Astrocyte of the cerebellum (primary cell): ENCODE measurements at regions not wholly inside any gene's neighbourhood (a gene's known extent, or its start where the extent isn't known, plus 50 kb on each side); places are given as distances from the start of the nearest gene placed in this dataset.

Experiments
- DNase-seq: peaks from one replicate; pipeline ENCODE4 v3.0.0-alpha.2; 2011; ENCODE audit warnings: low read depth
- H3K4me3 ChIP-seq: 2 replicates; pipeline ENCODE4 v1.5.1; 2011; ENCODE audit warnings: mild to moderate bottlenecking, low read depth, low read length, moderate library complexity
- CTCF ChIP-seq: IDR thresholded peaks from 2 replicates; pipeline ENCODE4 v1.5.1; 2012; ENCODE audit warnings: low read length, low read depth, moderate library complexity, mild to moderate bottlenecking; ENCODE audit errors: missing control alignments
- in situ Hi-C: cut with HindIII; loops from 2 replicates; pipeline ENCODE4 v1.10.0; 2017; ENCODE audit warnings: low sequenced_read_pairs

GRCh38 chr7:89798599-89798996, 355.7 kb upstream of the STEAP1 start:
- H3K4me3 ChIP-seq: no peak overlapping the region
- in situ Hi-C loops: no loop called here
- no peak for TF ChIP-seq CTCF
- no peak for DNase-seq

- H3K4me3 ChIP-seq: no peak overlapping the region
- no peak for TF ChIP-seq CTCF
- no peak for DNase-seq
- in situ Hi-C loops: no loop called here
Observed at GRCh38 chr7:89800761-89801160, 353.5 kb upstream of the STEAP1 start.

- DNase-seq: no peak
- H3K4me3 ChIP-seq: no peak overlapping the region
- in situ Hi-C loops: no loop called here
- no peak for TF ChIP-seq CTCF
Observed at GRCh38 chr7:89809291-89809690, 345.0 kb upstream of the STEAP1 start.

- TF ChIP-seq CTCF: no peak
- no peak for DNase-seq
- H3K4me3 ChIP-seq: no peak overlapping the region
- in situ Hi-C loops: no loop called here
Observed at GRCh38 chr7:89813081-89813480, 341.2 kb upstream of the STEAP1 start.

- no peak for TF ChIP-seq CTCF
- no peak for DNase-seq
- H3K4me3 ChIP-seq: no peak overlapping the region
- in situ Hi-C loops: loop anchor here (5.0 kb wide), 1 partner anchor 41 kb away; no protein-coding TSS in a partner anchor
Observed at GRCh38 chr7:89826121-89826520, 328.1 kb upstream of the STEAP1 start.

- no peak for DNase-seq
- in situ Hi-C loops: loop anchor here (5.0 kb wide), 1 partner anchor 41 kb away; no protein-coding TSS in a partner anchor
- no peak for TF ChIP-seq CTCF
- no peak overlapping the region for H3K4me3 ChIP-seq
Observed at GRCh38 chr7:89826557-89826956, 327.7 kb upstream of the STEAP1 start.

GRCh38 chr7:89837515-89837914, 316.8 kb upstream of the STEAP1 start:
- peak; percentile 80 for DNase-seq
- no peak overlapping the region for H3K4me3 ChIP-seq
- in situ Hi-C loops: no loop called here
- TF ChIP-seq CTCF: no peak
